Astrocyte of the spinal cord (primary cell): ENCODE measurements at regions not wholly inside any gene's neighbourhood (a gene's known extent, or its start where the extent isn't known, plus 50 kb on each side); places are given as distances from the start of the nearest gene placed in this dataset.

Experiments used
- DNase-seq: peaks from one replicate; pipeline ENCODE4 v3.0.0; 2011; ENCODE audit warnings: low read depth, low spot score
- H3K4me3 ChIP-seq: 2 replicates; pipeline ENCODE4 v1.5.1; 2011; ENCODE audit warnings: low read depth, mild to moderate bottlenecking, low read length, moderate library complexity
- in situ Hi-C: cut with HindIII; loops from 2 replicates; pipeline ENCODE4 v1.10.0; 2017; ENCODE audit warnings: low sequenced_read_pairs
- TF ChIP-seq, protein P1 (sequence below): IDR thresholded peaks from 2 replicates; pipeline ENCODE4 v1.5.1; 2012; ENCODE audit warnings: low read depth, mild to moderate bottlenecking, low read length, inconsistent platforms

DNA sequence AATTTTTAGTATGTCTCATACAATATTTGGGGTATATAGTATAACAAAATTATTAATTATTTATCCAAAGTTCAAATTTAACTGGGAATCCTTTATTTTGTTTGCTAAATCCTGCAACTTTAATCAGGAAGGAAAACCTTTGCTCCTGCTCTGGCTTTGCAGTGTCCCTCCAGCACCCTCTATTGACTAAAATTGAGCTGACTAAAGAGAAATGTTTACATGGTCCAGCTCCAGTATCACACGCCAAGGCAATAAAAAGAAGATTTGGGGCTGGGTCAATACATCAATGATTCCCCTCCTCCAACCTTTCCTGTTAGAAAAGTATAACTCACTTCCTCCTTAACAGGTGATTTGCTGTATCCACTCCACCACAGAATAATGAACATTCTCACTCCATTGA lies 153.0 kb upstream of the LRRC4C start:
- TF ChIP-seq, protein P1, sequence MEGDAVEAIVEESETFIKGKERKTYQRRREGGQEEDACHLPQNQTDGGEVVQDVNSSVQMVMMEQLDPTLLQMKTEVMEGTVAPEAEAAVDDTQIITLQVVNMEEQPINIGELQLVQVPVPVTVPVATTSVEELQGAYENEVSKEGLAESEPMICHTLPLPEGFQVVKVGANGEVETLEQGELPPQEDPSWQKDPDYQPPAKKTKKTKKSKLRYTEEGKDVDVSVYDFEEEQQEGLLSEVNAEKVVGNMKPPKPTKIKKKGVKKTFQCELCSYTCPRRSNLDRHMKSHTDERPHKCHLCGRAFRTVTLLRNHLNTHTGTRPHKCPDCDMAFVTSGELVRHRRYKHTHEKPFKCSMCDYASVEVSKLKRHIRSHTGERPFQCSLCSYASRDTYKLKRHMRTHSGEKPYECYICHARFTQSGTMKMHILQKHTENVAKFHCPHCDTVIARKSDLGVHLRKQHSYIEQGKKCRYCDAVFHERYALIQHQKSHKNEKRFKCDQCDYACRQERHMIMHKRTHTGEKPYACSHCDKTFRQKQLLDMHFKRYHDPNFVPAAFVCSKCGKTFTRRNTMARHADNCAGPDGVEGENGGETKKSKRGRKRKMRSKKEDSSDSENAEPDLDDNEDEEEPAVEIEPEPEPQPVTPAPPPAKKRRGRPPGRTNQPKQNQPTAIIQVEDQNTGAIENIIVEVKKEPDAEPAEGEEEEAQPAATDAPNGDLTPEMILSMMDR: peak; percentile 17
- peak; percentile 3 for DNase-seq
- no peak overlapping the region for H3K4me3 ChIP-seq
- in situ Hi-C loops: no loop called here

DNA sequence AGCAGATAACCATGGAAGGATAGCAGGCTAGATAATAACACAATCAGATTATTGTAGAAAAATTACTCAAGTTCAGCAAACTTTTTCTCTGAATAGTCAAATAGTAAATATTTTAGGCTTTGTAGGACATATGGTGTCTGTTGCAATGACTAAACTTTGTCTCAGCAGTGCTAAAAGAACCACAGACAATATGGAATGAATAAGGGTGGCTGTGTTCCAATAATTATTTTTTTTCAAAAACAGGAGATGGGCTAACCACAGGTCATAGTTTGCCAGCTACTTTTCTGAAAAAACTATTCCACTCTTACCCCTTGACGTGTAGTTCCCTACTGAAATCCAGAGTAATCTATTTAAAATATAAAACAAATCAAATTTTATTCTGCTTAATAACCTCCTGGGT lies 153.9 kb upstream of the LRRC4C start:
- no peak overlapping the region for H3K4me3 ChIP-seq
- in situ Hi-C loops: no loop called here
- TF ChIP-seq, protein P1: no peak
- peak; percentile 4 for DNase-seq

DNA sequence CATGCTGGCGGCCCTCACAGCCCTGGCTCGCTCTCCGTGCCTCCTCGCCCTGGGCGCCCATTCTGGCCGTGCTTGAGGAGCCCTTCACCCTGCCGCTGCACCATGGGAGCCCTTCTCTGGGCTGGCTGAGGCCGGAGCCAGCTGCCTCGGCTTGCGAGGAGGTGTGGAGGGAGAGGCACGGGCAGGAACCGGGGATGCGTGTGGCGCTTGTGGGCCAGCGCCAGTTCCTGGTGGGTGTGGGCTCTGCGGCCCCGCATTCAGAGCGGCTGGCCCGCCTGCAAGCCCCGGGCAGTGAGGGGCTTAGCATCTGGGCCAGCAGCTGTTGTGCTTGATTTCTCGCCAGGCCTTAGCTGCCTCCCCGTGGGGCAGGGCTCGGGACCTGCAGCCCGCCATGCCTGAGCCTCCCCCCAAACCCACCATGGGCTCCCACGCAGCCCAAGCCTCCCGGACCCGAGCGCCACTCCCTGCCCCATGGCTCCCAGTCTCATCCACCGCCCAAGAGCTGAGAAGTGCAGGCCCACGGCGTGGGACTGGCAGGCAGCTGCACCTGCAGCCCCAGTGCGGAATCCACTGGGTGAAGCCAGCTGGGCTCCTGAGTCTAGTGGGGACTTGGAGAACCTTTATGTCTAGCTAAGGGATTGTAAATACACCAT lies 163.4 kb upstream of the LRRC4C start:
- TF ChIP-seq, protein P1: no peak
- no peak overlapping the region for H3K4me3 ChIP-seq
- no peak for DNase-seq
- in situ Hi-C loops: no loop called here

DNA sequence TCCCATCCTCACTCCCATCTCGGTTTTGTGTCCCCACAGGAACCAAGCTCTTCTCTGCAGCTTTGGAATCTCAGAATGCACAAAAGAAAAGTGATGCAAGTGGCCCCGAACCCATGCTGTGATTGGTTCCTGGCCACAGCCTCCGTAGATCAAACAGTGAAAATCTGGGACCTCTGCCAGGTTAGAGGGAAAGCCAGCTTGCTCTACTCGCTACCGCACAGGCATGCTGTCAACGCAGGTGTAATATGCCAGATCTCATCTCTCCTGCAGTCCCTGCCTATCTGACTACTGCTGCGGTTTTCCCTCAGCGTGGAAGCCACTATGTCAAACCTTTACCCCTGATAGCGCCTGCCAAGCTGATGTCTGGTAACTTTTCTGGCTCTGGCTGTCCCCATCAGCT lies 200.5 kb upstream of the LRRC4C start:
- H3K4me3 ChIP-seq: no peak overlapping the region
- DNase-seq: no peak
- in situ Hi-C loops: no loop called here
- TF ChIP-seq, protein P1: no peak

DNA sequence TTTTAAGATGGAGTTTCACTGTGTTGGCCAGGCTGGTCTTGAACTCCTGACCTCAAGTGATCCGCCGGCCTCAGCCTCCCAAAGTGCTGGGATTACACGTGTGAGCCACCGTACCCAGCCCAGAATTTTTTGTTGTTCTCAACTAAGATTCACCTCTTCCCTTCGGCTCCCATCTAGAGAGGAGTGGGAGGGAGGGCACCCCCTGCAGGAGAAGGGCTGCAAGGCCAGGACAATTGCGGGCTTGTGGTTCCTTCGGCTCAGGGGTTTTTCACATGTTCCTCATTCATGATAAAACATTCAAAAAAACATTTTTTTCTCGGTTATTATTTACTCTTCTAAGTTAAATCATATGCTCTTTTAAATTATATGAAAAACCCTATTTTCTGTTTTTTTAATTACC lies 201.1 kb upstream of the LRRC4C start:
- DNase-seq: no peak
- in situ Hi-C loops: no loop called here
- TF ChIP-seq, protein P1: no peak
- H3K4me3 ChIP-seq: no peak overlapping the region

DNA sequence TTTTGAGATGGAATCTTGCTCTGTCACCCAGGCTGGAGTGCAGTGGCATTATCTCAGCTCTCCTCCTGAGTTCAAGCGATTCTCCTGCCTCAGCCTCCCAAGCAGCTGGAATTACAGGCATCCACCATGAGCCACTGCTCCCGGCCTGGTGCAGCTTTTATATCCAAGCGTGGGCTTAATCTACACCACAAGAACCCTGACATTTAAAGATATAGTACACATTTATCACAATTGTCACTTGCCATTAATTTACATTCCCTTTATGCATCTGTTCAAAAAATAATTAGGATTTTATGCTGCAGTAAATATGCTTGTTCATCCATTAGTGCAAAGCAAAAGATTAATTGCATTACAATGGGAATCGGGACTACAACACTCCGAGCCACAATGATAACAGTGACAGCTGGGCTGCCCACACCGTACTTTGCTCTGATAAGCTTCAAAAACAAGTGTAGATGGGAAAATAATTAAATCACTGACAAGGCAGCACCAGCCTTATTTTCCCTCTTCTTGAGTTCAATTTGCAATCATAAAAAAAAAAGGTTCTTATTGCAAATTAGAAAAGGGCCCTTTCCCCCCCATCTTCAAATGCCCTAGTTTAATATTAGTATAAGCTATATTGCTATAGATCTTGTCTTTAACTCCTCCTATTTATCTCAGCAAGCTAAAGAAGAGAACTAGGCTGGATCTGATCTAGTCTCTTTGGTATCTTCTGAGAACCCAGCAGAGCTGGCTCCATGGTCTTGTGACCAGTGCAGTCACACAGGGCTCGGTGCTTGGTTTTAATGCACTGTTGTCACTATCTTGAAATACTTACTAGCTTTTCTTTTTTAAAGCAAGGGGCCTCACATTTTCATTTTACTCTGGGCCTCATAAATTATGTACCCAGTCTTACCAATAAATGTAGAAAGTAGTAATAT lies 206.2 kb upstream of the LRRC4C start:
- no peak overlapping the region for H3K4me3 ChIP-seq
- DNase-seq: no peak
- TF ChIP-seq, protein P1: no peak
- in situ Hi-C loops: no loop called here
